A673 (cell line): ENCODE measurements at regions not wholly inside any gene's neighbourhood (a gene's known extent, or its start where the extent isn't known, plus 50 kb on each side); places are given as distances from the start of the nearest gene placed in this dataset.

ENCODE experiments used
- BruUV-seq: library from RNA; stranded (reverse); fragments of 400-500 nt; replicated peaks from 2 replicates; lab custom pipeline; 2021; lab: Mats Ljungman, UMichigan
- CTCF ChIA-PET: fragments of 300-600 bp; sonication (Branson Sonifier 250); formaldehyde crosslinking; loops from one replicate; lab custom pipeline; 2022; ENCODE audit warnings: antibody characterized with exemption; lab: Charles Lee
- POLR2A ChIA-PET: fragments of 300-600 bp; sonication (Branson Sonifier 250); formaldehyde crosslinking; loops from one replicate; lab custom pipeline; 2022; ENCODE audit warnings: antibody characterized with exemption; ENCODE audit not compliant: low non-redundant PET; lab: Charles Lee
- DNase-seq: peaks from one replicate; pipeline ENCODE4 v3.0.0-alpha.2; 2015; ENCODE audit warnings: low spot score
- H3K27ac ChIP-seq: fragments of 200-600 bp; sonication (generic); 2 replicates; pipeline ENCODE4 v1.5.1; 2016; ENCODE audit warnings: mixed run types, low read depth, mild to moderate bottlenecking, mixed read lengths, antibody characterized with exemption, low read length; ENCODE audit not compliant: poor library complexity, severe bottlenecking
- H3K27me3 ChIP-seq: fragments of 200-600 bp; sonication (generic); replicated peaks from 2 replicates; pipeline ENCODE4 v1.6.1; 2017; ENCODE audit warnings: mixed run types, low read depth, mild to moderate bottlenecking, mixed read lengths, antibody characterized with exemption, low read length; ENCODE audit not compliant: insufficient read depth, poor library complexity
- H3K36me3 ChIP-seq: fragments of 200-600 bp; sonication (generic); 2 replicates; pipeline ENCODE4 v1.6.1; 2016; ENCODE audit warnings: mixed run types, mild to moderate bottlenecking, mixed read lengths, antibody characterized with exemption, low read length; ENCODE audit not compliant: insufficient read depth, poor library complexity, severe bottlenecking
- H3K4me1 ChIP-seq: fragments of 200-600 bp; sonication (generic); 2 replicates; pipeline ENCODE4 v1.6.1; 2017; ENCODE audit warnings: mixed run types, mild to moderate bottlenecking, mixed read lengths, antibody characterized with exemption, low read length; ENCODE audit not compliant: insufficient read depth, poor library complexity, severe bottlenecking
- H3K4me3 ChIP-seq: fragments of 200-600 bp; sonication (generic); 2 replicates; pipeline ENCODE4 v1.5.1; 2016; ENCODE audit warnings: low read depth, mixed run types, mild to moderate bottlenecking, mixed read lengths, low read length; ENCODE audit not compliant: poor library complexity, severe bottlenecking
- H3K9me3 ChIP-seq: fragments of 200-600 bp; sonication (generic); 2 replicates; pipeline ENCODE4 v1.6.1; 2016; ENCODE audit warnings: mixed run types, low read depth, mild to moderate bottlenecking, mixed read lengths, antibody characterized with exemption, low read length; ENCODE audit not compliant: poor library complexity, severe bottlenecking
- CTCF ChIP-seq: fragments of 300-800, 200-600 bp; sonication (generic); conservative IDR thresholded peaks from 2 replicates; pipeline ENCODE4 v1.5.1; 2017; ENCODE audit warnings: low read depth, mild to moderate bottlenecking, antibody characterized with exemption, low read length, moderate library complexity, mixed read lengths
- EZH2 ChIP-seq: fragments of 200-600 bp; sonication (generic); IDR thresholded peaks from 2 replicates; pipeline ENCODE4 v1.6.1; 2017; ENCODE audit warnings: borderline replicate concordance, low read depth, mild to moderate bottlenecking, mixed read lengths, antibody characterized with exemption, low read length; ENCODE audit not compliant: poor library complexity, severe bottlenecking
- intact Hi-C: fragments of 100-400 bp; cut with micrococcal nuclease; formaldehyde crosslinking; loops from one replicate; pipeline ENCODE4 v1.10.0; 2022; ENCODE audit not compliant: unreplicated experiment

- intact Hi-C loops = no loop called here
- H3K4me1 ChIP-seq = no peaks in the 10 kb centered on the region
- no peaks in the 10 kb centered on the region for H3K9me3 ChIP-seq
- no TSS peak for BruUV-seq
- no peak overlapping the region for H3K4me3 ChIP-seq
- CTCF ChIA-PET = no interaction called here
- no peaks in the 10 kb centered on the region for H3K36me3 ChIP-seq
- no peaks in the 10 kb centered on the region for H3K27me3 ChIP-seq
- no peak for TF ChIP-seq CTCF
- no peak for TF ChIP-seq EZH2
- no peak overlapping the region for H3K27ac ChIP-seq
- POLR2A ChIA-PET = no interaction called here
- no peak for DNase-seq
Observed at GRCh38 chr12:86473231-86473630, 217.0 kb upstream of the MGAT4C start.

GRCh38 chr12:86456776-86457175 is 200.6 kb upstream of the MGAT4C start:
- no peak for TF ChIP-seq CTCF
- TF ChIP-seq EZH2 = no peak
- intact Hi-C loops = no loop called here
- Histone ChIP-seq H3K27me3 (no peaks in the 10 kb centered on the region), H3K36me3 (no peaks in the 10 kb centered on the region), H3K9me3 (no peaks in the 10 kb centered on the region), H3K27ac (no peak overlapping the region), H3K4me3 (no peak overlapping the region), H3K4me1 (no peaks in the 10 kb centered on the region)
- no TSS peak for BruUV-seq
- CTCF ChIA-PET = no interaction called here
- no peak for DNase-seq
- POLR2A ChIA-PET = no interaction called here

GRCh38 chr12:86456241-86456640 is 200.1 kb upstream of the MGAT4C start:
- no peaks in the 10 kb centered on the region for H3K9me3 ChIP-seq
- H3K27ac ChIP-seq = no peak overlapping the region
- no peak overlapping the region for H3K4me3 ChIP-seq
- H3K36me3 ChIP-seq = no peaks in the 10 kb centered on the region
- H3K27me3 ChIP-seq = no peaks in the 10 kb centered on the region
- no TSS peak for BruUV-seq
- no peak for DNase-seq
- H3K4me1 ChIP-seq = no peaks in the 10 kb centered on the region
- ChIA-PET POLR2A (no interaction called here), CTCF (no interaction called here)
- intact Hi-C loops = no loop called here
- TF ChIP-seq CTCF = no peak
- TF ChIP-seq EZH2 = no peak
